ENCODE measurements at regions not wholly inside any gene's neighbourhood (a gene's known extent, or its start where the extent isn't known, plus 50 kb on each side); places are given as distances from the start of the nearest gene placed in this dataset.
"Not testable (repeated sequence)": the region's sequence is repeated elsewhere in the genome, so short reads cannot be mapped to it uniquely, and the experiment has no call there.

- TF ChIP-seq AEBP2 (tag by site-specific recombination; IDR thresholded peaks at IDR 0.05; ENCODE audit: borderline replicate concordance) (no peak), BCL11A (tag by site-specific recombination; IDR thresholded peaks at IDR 0.05; ENCODE audit: low read depth) (no peak)
- ChIA-PET POLR2A (no interaction called here), CTCF (interaction anchor here (0.5 kb wide), 2 partner anchors 14 to 61 kb away, joined by 3 to 4 read pairs; no protein-coding TSS in a partner anchor)
- Histone ChIP-seq H3K36me3 (ENCODE audit: control insufficient read depth in 2 of 2, insufficient read depth in 1 of 2, low read length in 2 of 2) (no peaks in the 10 kb centered on the region), H3K4me1 (ENCODE audit: control insufficient read depth, insufficient read depth, low read length) (no peaks in the 10 kb centered on the region), H3K4me3 (ENCODE audit: low read depth, low read length) (no peak overlapping the region), H3K27ac (ENCODE audit: extremely low read depth, low read depth, low read length) (no peak overlapping the region), H3K9me3 (ENCODE audit: control insufficient read depth, insufficient read depth, low read depth, low read length) (no peaks in the 10 kb centered on the region)
These were observed 117.2 kb downstream of the OTOR start for GRCh38 chr20:16865406-16865805.

- H3K4me3 ChIP-seq (ENCODE audit: low read depth, low read length); CTCF ChIA-PET; H3K9me3 ChIP-seq (ENCODE audit: control insufficient read depth, insufficient read depth, low read depth, low read length); H3K36me3 ChIP-seq (ENCODE audit: control insufficient read depth in 2 of 2, insufficient read depth in 1 of 2, low read length in 2 of 2); H3K4me1 ChIP-seq (ENCODE audit: control insufficient read depth, insufficient read depth, low read length); H3K27ac ChIP-seq (ENCODE audit: extremely low read depth, low read depth, low read length); POLR2A ChIA-PET: not testable (repeated sequence)
- peak; percentile 14; the same call in 1 of the 2 replicates for TF ChIP-seq ZNF555 (tag by site-specific recombination; conservative IDR thresholded peaks at IDR 0.05)
- peak; percentile 17; the same call in 1 of the 2 replicates for TF ChIP-seq ZNF426 (tag by site-specific recombination; IDR thresholded peaks at IDR 0.05)
- TF ChIP-seq ZBTB11 (tag by site-specific recombination; conservative IDR thresholded peaks at IDR 0.05; ENCODE audit: low read depth), result 0 out of 2 replicates have a peak, but pooled peaks have one; percentile 19
These were observed 125.0 kb downstream of the OTOR start for GRCh38 chr20:16873124-16873523.

GRCh38 chr20:16877053-16877554 is 128.9 kb downstream of the OTOR start:
- POLR2A ChIA-PET, result no interaction called here
- TF ChIP-seq MZF1 (tag by site-specific recombination; IDR thresholded peaks at IDR 0.05; ENCODE audit: borderline replicate concordance) (no peak), ZFP41 (tag by site-specific recombination; IDR thresholded peaks at IDR 0.05; ENCODE audit: borderline replicate concordance) (no peak), ZBTB8A (tag by site-specific recombination; IDR thresholded peaks at IDR 0.05) (no peak), ZNF791 (tag by site-specific recombination; IDR thresholded peaks at IDR 0.05) (no peak), SALL2 (tag by site-specific recombination; IDR thresholded peaks at IDR 0.05; ENCODE audit: borderline replicate concordance) (no peak), ZNF544 (tag by site-specific recombination; IDR thresholded peaks at IDR 0.05) (no peak), GLI4 (tag by site-specific recombination; IDR thresholded peaks at IDR 0.05) (no peak), ZSCAN16 (tag by site-specific recombination; IDR thresholded peaks at IDR 0.05) (no peak), ZNF274 (IDR thresholded peaks at IDR 0.05; ENCODE audit: low read length) (no peak), ZNF274 (tag by site-specific recombination; IDR thresholded peaks at IDR 0.05; ENCODE audit: borderline replicate concordance) (no peak)
- no peaks in the 10 kb centered on the region for H3K9me3 ChIP-seq (ENCODE audit: control insufficient read depth, insufficient read depth, low read depth, low read length)

More at GRCh38 chr20:16877053-16877554, 128.9 kb downstream of the OTOR start:
- Histone ChIP-seq H3K4me1 (ENCODE audit: control insufficient read depth, insufficient read depth, low read length) (no peaks in the 10 kb centered on the region), H3K4me3 (ENCODE audit: low read depth, low read length) (no peak overlapping the region), H3K36me3 (ENCODE audit: control insufficient read depth in 2 of 2, insufficient read depth in 1 of 2, low read length in 2 of 2) (no peaks in the 10 kb centered on the region), H3K27ac (ENCODE audit: extremely low read depth, low read depth, low read length) (no peak overlapping the region)
- CTCF ChIA-PET, result no interaction called here

Measured in HEK293 (cell line).